ENCODE measurements at regions not wholly inside any gene's neighbourhood (a gene's known extent, or its start where the extent isn't known, plus 50 kb on each side); places are given as distances from the start of the nearest gene placed in this dataset.

DNA sequence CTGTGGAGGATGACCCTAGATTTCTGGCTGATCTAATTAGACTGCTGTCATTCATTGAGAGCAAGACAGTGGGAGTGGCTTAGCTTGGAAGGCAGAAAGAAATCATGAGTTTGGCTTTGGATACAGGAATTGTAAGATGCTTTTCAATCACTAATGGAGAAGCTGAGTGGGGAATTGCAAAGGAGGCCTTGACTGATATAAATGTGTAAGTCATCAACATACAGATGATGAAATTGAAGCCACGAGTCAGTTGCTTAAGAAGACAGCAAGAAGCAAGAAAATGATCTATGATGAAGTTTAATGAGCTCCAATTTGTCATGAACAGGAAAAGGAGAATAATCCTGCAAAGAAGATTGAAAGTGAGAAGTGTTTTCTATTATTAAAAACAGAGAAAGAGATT lies 136.7 kb upstream of the C1QTNF7 start:
- no peaks in the 10 kb centered on the region for H3K4me1 Mint-ChIP-seq (ENCODE audit: low read depth)
- H3K27me3 Mint-ChIP-seq (ENCODE audit: low read depth): no peaks in the 10 kb centered on the region
- no peaks in the 10 kb centered on the region for H3K36me3 Mint-ChIP-seq (ENCODE audit: insufficient read depth in 2 of 2)
- H3K27ac Mint-ChIP-seq: no peak overlapping the region
- DNase-seq (no peak), ATAC-seq (replicated peaks in 1 of 2) (no peak)
- H3K9me3 Mint-ChIP-seq: no peaks in the 10 kb centered on the region
- H3K4me3 Mint-ChIP-seq: no peak overlapping the region

DNA sequence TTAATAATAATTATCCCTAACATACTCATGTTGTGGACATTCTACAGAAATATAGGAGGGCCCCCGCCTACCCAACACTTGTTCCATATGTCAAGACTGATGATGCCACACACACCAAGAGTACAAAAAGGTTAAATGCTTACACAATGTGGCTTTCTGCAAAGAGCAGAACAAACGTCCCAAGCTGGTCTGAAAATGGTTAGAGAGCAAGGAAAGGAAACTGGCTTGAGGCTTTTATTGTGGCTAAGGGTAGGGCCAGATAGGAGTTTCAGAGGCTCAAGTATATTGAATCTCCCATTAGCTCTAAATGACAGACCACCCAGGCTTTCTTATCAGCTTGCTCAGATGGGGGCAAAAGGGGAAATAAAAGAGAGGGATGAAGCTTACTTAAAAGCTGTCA lies 134.1 kb upstream of the C1QTNF7 start:
- H3K9me3 Mint-ChIP-seq: no peaks in the 10 kb centered on the region
- no peak overlapping the region for H3K27ac Mint-ChIP-seq
- H3K27me3 Mint-ChIP-seq (ENCODE audit: low read depth): no peaks in the 10 kb centered on the region
- H3K4me3 Mint-ChIP-seq: no peak overlapping the region
- H3K4me1 Mint-ChIP-seq (ENCODE audit: low read depth): no peaks in the 10 kb centered on the region
- no peak for DNase-seq
- ATAC-seq (replicated peaks in 1 of 2): no peak
- no peaks in the 10 kb centered on the region for H3K36me3 Mint-ChIP-seq (ENCODE audit: insufficient read depth in 2 of 2)

DNA sequence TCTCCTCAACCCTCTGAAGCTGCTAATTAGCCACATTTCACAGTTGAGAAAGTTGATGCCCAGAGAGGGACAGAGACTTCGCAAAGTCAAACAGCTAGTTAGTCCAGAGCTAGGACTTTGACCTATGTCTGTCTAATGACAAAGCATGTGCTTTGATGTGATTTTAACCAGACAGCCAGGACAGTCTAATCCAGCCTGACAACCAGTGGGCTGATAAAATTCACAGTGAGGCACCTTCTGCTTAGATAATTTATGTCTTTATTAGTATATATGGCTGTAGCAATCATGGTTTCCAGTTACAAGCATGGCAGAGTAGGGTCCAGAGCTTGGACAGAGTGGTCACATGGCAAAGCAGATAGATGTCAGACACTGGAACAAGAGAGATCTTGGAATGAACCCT lies 133.6 kb upstream of the C1QTNF7 start:
- H3K36me3 Mint-ChIP-seq (ENCODE audit: insufficient read depth in 2 of 2): no peaks in the 10 kb centered on the region
- no peaks in the 10 kb centered on the region for H3K4me1 Mint-ChIP-seq (ENCODE audit: low read depth)
- H3K27me3 Mint-ChIP-seq (ENCODE audit: low read depth): no peaks in the 10 kb centered on the region
- H3K4me3 Mint-ChIP-seq: no peak overlapping the region
- ATAC-seq (replicated peaks in 1 of 2) (no peak), DNase-seq (no peak)
- no peaks in the 10 kb centered on the region for H3K9me3 Mint-ChIP-seq
- no peak overlapping the region for H3K27ac Mint-ChIP-seq

DNA sequence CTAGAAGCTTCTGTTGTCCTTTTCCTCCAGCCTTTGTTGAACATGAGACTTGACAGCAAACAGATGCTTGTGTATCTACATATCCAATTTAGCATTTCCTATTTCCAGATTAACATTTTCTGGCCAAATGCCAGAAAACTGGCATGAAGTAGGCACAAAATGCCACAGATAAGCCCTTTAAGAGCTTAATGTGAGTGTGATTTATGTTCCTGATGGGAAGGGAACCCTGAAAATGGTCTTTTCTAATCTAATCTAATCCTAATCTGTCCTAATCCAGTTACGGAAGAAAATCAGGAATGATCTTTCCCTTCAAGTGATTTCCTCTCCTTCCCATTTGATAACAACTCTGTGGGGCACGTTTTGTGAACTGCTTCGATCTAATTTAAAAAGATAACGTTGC lies 133.0 kb upstream of the C1QTNF7 start:
- Mint-ChIP-seq H3K9me3 (no peaks in the 10 kb centered on the region), H3K27me3 (ENCODE audit: low read depth) (no peaks in the 10 kb centered on the region), H3K36me3 (ENCODE audit: insufficient read depth in 2 of 2) (no peaks in the 10 kb centered on the region), H3K27ac (no peak overlapping the region), H3K4me3 (no peak overlapping the region), H3K4me1 (ENCODE audit: low read depth) (no peaks in the 10 kb centered on the region)
- no peak for ATAC-seq (replicated peaks in 1 of 2)
- DNase-seq: no peak

DNA sequence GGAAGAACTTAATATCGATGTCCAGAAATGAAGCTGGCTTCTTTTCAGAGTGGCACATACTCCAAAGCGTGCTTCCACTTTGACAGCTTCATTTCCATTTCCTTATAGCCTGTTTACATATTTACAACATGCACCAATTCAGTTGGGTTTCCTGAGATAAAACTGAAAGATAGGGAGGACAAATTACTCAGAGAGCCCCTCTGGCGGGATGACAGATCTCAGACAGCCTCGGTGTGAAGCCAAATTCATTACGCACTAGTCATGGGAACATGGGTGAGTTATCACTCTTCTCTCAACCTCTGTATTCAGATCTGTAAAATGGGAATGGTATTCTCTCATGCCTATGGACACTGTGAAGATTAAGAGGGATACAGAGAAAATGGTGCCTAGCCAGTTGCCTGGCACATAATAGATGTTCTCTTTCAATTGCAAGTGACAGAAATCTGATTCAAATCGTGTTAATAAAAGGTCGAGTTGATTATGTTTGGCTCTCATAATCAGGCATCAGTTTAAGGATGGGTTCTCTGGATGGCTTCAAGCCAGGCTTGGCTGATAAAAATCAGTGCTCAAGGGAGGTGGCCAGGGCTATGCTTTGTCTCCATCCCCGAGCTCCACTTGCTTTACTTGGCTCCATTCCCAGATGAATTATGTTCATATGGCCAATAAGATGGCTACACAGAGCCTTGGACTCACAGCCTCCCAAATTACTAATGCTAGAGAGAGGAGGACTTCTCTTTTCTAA lies 132.2 kb upstream of the C1QTNF7 start:
- H3K36me3 Mint-ChIP-seq (ENCODE audit: insufficient read depth in 2 of 2): no peaks in the 10 kb centered on the region
- H3K27me3 Mint-ChIP-seq (ENCODE audit: low read depth): peaks cover 5% of the 10 kb centered on the region

DNA sequence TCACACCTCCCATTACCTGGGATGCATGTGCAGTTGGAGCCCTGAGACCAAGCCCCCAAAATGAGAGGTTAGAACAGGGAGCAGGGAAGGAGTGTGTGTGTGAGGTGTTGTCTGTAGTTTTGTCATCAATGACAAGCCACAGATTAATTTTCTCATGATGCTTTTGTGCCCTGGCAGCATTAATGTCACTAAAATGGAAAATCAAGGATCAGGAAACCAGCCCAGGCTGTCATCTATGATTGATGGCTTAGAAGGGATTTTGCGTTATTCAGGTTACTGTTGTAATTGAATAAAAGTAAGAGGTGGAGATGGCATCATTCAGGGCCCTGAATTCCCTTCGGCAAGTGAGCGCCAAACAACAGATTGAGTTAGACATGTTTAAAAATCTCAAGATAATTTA lies 130.5 kb upstream of the C1QTNF7 start:
- Mint-ChIP-seq H3K9me3 (no peaks in the 10 kb centered on the region), H3K4me3 (no peak overlapping the region), H3K27me3 (ENCODE audit: low read depth) (peaks cover 5% of the 10 kb centered on the region), H3K27ac (no peak overlapping the region), H3K4me1 (ENCODE audit: low read depth) (no peaks in the 10 kb centered on the region), H3K36me3 (ENCODE audit: insufficient read depth in 2 of 2) (no peaks in the 10 kb centered on the region)
- no peak for DNase-seq
- no peak for ATAC-seq (replicated peaks in 1 of 2)

More for the DNA sequence above, 132.2 kb upstream of the C1QTNF7 start:
- DNase-seq (no peak), ATAC-seq (replicated peaks in 1 of 2) (no peak)
- Mint-ChIP-seq H3K27ac (no peak overlapping the region), H3K4me3 (no peak overlapping the region), H3K4me1 (ENCODE audit: low read depth) (no peaks in the 10 kb centered on the region), H3K9me3 (no peaks in the 10 kb centered on the region)

DNA sequence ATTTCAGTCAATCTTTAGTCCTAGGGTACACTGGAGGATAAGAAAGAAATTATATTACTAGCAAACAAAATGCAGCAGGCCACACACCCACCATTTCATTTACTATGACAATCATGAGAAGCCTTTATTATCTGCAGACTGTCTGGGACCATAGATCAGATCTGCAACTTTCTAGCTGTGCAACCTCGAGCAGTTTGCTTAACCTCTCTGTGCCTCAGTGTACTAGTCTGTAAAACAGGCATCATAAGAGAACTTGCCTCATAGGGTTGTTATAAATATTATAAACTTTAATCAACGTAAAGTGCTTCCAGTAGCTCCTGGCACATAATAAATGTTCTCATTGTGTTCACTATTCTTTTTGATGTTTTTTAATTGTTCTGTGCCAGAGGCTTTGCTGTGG lies 128.2 kb upstream of the C1QTNF7 start:
- Mint-ChIP-seq H3K27me3 (ENCODE audit: low read depth) (peaks cover 5% of the 10 kb centered on the region), H3K4me1 (ENCODE audit: low read depth) (no peaks in the 10 kb centered on the region), H3K4me3 (no peak overlapping the region), H3K9me3 (no peaks in the 10 kb centered on the region), H3K27ac (no peak overlapping the region), H3K36me3 (ENCODE audit: insufficient read depth in 2 of 2) (no peaks in the 10 kb centered on the region)
- no peak for ATAC-seq (replicated peaks in 1 of 2)
- DNase-seq: no peak

DNA sequence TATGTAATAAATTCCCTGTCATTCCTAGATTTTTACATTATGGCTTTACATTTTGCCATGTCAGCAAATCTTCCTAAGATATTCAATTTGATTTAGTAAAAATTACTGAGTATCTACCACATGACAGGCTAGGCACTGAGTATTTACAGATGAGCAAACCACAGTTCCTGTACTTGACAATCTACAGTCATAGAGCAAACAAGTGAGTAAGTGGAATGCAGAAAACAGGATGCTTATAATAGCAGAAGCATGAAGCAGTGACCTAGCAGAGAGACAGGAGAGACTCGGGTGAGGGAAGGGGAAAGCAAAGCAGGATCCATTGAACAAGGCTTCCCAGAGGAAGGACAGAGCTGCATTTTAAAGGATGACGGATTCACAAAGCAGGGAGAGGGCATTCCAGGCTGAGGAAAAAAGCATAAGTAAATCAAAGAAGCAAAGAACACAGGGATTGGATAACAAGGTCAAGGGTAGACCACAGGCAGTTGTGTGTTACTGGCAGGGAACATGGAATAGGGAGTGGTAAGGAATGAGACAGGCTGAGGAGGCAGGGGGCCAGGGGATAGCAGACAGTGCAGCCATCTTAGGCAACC lies 124.7 kb upstream of the C1QTNF7 start:
- Mint-ChIP-seq H3K4me1 (ENCODE audit: low read depth) (no peaks in the 10 kb centered on the region), H3K27ac (no peak overlapping the region)
- DNase-seq: no peak

DNA sequence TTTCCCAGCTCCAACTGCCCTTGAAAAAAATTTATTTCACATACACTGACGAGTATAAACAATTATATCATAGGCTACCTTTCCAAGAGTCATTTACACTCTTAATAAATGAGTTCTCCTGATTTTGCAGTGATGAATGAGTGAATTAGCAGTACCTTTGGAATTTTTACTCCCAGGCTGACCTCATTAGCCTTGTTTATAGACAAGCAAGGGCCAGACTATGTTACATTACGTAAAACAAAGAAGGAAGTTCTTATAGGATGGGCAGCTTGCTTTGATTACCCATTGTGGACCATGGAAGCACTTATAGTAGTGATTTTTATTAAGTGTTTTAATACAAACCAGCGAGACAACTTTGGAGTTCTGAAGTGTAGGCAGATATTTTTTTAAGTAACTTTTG lies 112.9 kb upstream of the C1QTNF7 start:
- Mint-ChIP-seq H3K36me3 (ENCODE audit: insufficient read depth in 2 of 2) (no peaks in the 10 kb centered on the region), H3K4me1 (ENCODE audit: low read depth) (no peaks in the 10 kb centered on the region), H3K9me3 (peaks cover 2 to 4% of the 10 kb centered on the region in 2 donors), H3K4me3 (no peak overlapping the region), H3K27ac (no peak overlapping the region), H3K27me3 (ENCODE audit: low read depth) (no peaks in the 10 kb centered on the region)
- no peak for DNase-seq
- ATAC-seq (replicated peaks in 1 of 2): no peak

More for the DNA sequence above, 124.7 kb upstream of the C1QTNF7 start:
- Mint-ChIP-seq H3K9me3 (no peaks in the 10 kb centered on the region), H3K4me3 (no peak overlapping the region), H3K27me3 (ENCODE audit: low read depth) (peaks cover 5% of the 10 kb centered on the region), H3K36me3 (ENCODE audit: insufficient read depth in 2 of 2) (no peaks in the 10 kb centered on the region)
- no peak for ATAC-seq (replicated peaks in 1 of 2)

DNA sequence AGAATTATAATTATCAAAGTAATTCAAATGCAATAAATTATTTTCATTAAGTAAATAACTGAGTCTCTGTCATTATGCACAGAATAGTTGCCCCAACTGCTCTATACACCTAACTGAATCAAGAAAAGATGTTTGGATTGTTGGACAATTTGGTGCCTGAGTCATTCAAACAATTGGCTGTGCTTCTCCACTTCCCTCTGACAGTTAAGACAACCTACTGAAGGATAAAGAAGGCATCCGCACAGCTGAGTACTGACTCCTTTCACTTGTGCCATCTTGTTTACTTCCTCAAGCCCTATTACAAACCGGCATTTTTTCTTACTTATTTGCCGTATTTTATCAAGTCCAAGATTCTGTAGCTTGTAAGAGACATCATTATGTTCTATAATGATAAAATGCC lies 110.6 kb upstream of the C1QTNF7 start:
- Mint-ChIP-seq H3K9me3 (peaks cover 0 to 2% of the 10 kb centered on the region in 2 donors), H3K27me3 (ENCODE audit: low read depth) (no peaks in the 10 kb centered on the region), H3K4me1 (ENCODE audit: low read depth) (no peaks in the 10 kb centered on the region), H3K27ac (no peak overlapping the region), H3K4me3 (no peak overlapping the region), H3K36me3 (ENCODE audit: insufficient read depth in 2 of 2) (no peaks in the 10 kb centered on the region)
- ATAC-seq (replicated peaks in 1 of 2): no peak
- no peak for DNase-seq

DNA sequence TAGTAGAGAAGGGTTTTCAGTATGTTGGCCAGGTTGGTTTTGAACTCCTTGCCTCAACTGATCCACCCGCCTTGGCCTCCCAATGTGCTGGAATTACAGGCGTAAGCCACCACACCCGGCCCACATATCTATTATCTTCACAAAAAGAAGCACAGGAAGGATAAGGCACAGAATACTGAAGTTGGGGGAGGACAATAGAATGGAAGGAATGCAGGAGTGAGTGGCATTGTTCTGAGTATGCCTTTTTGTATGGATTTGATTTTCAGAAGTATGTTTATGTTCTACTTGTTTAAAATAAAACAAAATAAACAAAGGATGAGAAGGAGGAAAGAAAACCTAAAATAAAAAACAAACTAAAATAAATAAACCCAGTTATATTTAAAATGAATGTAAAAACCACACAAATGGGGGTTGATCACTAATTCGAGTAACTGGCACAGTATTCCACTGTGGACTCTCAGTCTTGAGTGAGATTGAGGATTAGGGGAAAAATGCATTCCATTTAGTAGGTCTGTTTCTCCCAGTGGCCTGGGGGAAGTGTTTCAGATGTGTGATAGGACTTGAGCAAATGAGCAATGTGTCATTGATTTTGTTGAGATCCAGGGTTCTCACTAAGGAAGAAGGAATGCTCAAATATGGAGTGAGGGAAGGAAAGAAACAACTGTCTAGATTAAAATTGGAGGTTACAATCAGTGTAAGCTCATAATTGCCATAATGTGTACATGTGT lies 109.0 kb upstream of the C1QTNF7 start:
- Mint-ChIP-seq H3K4me1 (ENCODE audit: low read depth) (no peaks in the 10 kb centered on the region), H3K9me3 (no peaks in the 10 kb centered on the region), H3K27ac (no peak overlapping the region), H3K36me3 (ENCODE audit: insufficient read depth in 2 of 2) (no peaks in the 10 kb centered on the region), H3K4me3 (no peak overlapping the region), H3K27me3 (ENCODE audit: low read depth) (no peaks in the 10 kb centered on the region)
- no peak for DNase-seq
- no peak for ATAC-seq (replicated peaks in 1 of 2)

DNA sequence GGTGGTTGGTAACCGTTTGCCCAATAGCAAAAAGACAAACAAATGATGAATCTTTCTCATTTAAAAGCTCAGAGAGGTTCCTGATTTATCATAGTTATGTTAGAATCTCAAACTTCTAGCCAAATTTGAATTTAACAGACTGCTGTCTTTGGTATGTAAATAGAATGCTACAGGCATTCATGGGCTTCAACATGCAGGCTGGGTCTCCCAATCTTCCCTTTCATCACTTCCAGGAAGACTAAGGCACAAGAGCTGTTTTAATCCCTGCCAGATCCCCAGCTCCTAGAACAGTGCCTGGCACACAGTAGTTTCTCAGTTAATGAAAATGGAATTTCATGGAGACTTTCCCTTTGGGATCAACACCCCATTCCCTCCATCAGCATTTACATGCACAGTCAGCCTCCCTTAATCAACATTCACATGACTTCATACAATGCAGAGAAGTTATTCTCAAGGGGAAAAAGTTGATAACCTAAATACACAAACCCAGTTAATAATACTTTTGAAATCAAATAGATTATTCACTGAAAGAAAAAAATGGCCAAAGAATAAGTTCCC lies 107.6 kb upstream of the C1QTNF7 start:
- no peak overlapping the region for H3K4me3 Mint-ChIP-seq
- no peak overlapping the region for H3K27ac Mint-ChIP-seq
- no peaks in the 10 kb centered on the region for H3K36me3 Mint-ChIP-seq (ENCODE audit: insufficient read depth in 2 of 2)

DNA sequence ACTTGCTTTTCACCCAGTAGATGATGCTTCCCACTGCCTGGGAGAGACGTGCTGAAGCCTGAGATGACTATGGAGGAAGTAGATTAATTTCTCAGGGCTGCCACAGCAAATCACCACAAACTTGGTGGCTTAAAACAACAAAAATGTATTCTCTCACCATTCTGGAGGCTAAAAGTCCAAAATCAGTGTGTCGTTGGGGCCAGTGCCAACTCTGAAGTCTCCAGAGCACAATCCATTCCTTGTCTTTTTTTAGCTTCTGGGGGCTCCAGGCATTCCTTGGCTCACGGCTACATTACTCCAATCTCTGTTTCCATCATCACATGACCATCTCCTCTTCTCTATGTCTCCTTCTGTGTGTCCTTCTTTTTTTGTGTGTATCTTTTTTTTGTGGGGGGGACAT lies 105.8 kb upstream of the C1QTNF7 start:
- Mint-ChIP-seq H3K27ac (no peak overlapping the region), H3K36me3 (ENCODE audit: insufficient read depth in 2 of 2) (no peaks in the 10 kb centered on the region), H3K4me1 (ENCODE audit: low read depth) (peaks cover 7% of the 10 kb centered on the region), H3K27me3 (ENCODE audit: low read depth) (no peaks in the 10 kb centered on the region), H3K4me3 (no peak overlapping the region), H3K9me3 (no peaks in the 10 kb centered on the region)
- no peak for ATAC-seq (replicated peaks in 1 of 2)
- no peak for DNase-seq

More for the DNA sequence above, 107.6 kb upstream of the C1QTNF7 start:
- Mint-ChIP-seq H3K4me1 (ENCODE audit: low read depth) (peaks cover 7% of the 10 kb centered on the region), H3K9me3 (no peaks in the 10 kb centered on the region), H3K27me3 (ENCODE audit: low read depth) (no peaks in the 10 kb centered on the region)
- no peak for DNase-seq
- no peak for ATAC-seq (replicated peaks in 1 of 2)
